Spleen (tissue), 7 donors: ENCODE measurements at regions not wholly inside any gene's neighbourhood (a gene's known extent, or its start where the extent isn't known, plus 50 kb on each side); places are given as distances from the start of the nearest gene placed in this dataset.

Source experiments
- CTCF ChIP-seq, 11 experiments: fragments of 200-600 bp in 7 of 11; fragments of 450-650 bp in 4 of 11; sonication (generic) in 4 of 11; IDR thresholded peaks in 8 of 11; conservative IDR thresholded peaks in 3 of 11; 1 replicate in 7 of 11; 2 replicates in 4 of 11; pipeline versions ENCODE4 v1.4.0 to v1.8.0; 2016 to 2021; ENCODE audit warnings: antibody characterized with exemption in 11 of 11, inconsistent platforms in 4 of 11, mild to moderate bottlenecking in 1 of 11
- POLR2A ChIP-seq, 3 donors: fragments of 450-650 bp; IDR thresholded peaks; one replicate each; pipeline ENCODE4 v1.5.1; 2017; ENCODE audit warnings: antibody characterized with exemption in 3 of 3, mild to moderate bottlenecking in 1 of 3
- POLR2AphosphoS5 ChIP-seq, 3 donors: sonication (generic); formaldehyde crosslinking; IDR thresholded peaks; one replicate each; pipeline ENCODE4 v1.5.1; 2017; ENCODE audit warnings: antibody characterized with exemption in 3 of 3
- donor health status: DM: no; HTN: no; CAD: no; lungs with moderate emphysema.
- donor health status: DM: no; HTN: no; CAD: no.
- donor health status: DM: no; HTN: no; CAD: no.

GRCh38 chr5:21209409-21209808 lies 1221.4 kb upstream of the CDH18 start:
- TF ChIP-seq POLR2A (IDR thresholded peaks at IDR 0.05) (no peak), CTCF (IDR thresholded peaks at IDR 0.05 in 8 of 11, conservative IDR thresholded peaks at IDR 0.05 in 3 of 11) (no peak), POLR2AphosphoS5 (IDR thresholded peaks at IDR 0.05) (no peak)
